Stimulated activated CD8-positive, alpha-beta memory T cell treated with anti-CD3 and anti-CD28 coated beads, Interleukin-12 subunit alpha, Interleukin-12 subunit beta, amount 100 ng/mL, for 1 hour (primary cell): ENCODE measurements at regions not wholly inside any gene's neighbourhood (a gene's known extent, or its start where the extent isn't known, plus 50 kb on each side); places are given as distances from the start of the nearest gene placed in this dataset.
"Not testable (repeated sequence)": the region's sequence is repeated elsewhere in the genome, so short reads cannot be mapped to it uniquely, and the experiment has no call there.

Experiments
- DNase-seq: peaks from one replicate; pipeline ENCODE4 v3.0.0-alpha.2; 2020; ENCODE audit warnings: low read depth

DNA sequence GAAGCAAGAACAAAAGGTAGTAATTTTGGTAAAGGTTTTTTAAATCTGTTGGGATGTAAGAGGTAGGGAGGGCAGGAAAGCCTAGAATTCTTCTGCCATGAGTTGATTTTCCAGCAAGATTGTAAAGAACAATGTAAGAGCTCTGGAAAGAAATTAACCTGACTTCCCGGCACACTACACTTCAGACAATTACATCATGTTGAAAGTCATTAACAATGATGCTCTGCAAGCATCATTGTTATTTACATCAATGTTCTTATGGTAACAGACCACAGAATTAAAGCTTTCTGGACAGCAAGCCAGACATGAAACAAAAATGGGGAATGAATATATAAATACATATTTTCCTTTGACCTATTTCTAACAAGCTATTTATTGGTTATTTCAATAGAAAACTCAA is 342.2 kb downstream of the CEP170 start:
- DNase-seq, result not testable (repeated sequence)

DNA sequence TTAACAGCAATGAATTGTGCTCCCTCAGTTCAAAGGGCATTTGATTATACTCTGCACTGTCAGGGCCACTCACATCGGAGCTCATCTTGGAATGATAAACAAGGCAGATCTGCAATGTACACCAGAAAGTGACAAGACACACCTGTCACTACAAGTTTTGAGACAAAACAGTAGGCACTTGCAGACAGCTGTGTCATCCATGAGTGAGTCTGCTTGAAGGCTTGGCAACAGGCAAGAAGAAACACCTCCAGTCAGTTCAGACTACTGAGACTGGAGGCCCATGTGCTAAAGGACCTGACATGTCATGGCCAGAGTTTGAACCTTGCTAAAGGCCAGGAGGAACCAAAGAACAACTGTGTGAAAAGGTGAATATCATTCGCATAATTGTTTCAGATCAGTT is 354.5 kb downstream of the CEP170 start:
- not testable (repeated sequence) for DNase-seq

DNA sequence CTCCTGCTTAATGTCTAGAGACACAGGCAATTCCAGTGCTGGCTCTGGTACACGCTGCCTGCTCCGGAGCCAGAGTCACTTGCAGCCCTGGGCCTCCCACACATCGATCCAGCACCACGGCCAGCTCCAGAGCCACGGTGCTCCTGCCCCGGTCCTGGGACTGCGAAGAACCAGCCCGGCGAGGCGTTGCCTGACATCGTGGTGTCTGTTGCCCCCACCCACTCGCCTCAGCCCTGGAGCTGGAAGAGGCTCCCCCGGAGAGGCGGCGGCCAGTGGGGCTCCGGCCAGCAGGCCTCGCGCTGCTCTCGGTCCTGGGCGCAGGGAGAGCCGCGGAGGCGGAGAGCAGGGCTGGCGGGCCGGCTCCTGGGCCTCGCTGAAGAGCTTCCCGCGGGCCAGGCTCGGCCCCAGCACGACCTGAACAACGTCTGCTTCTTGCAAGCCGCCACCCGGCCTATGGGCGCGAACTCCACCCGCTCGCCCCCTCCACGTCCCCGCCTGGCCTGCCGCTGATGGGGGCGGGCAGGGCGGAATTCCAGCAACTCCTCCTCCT is 364.8 kb downstream of the CEP170 start:
- no peak for DNase-seq

DNA sequence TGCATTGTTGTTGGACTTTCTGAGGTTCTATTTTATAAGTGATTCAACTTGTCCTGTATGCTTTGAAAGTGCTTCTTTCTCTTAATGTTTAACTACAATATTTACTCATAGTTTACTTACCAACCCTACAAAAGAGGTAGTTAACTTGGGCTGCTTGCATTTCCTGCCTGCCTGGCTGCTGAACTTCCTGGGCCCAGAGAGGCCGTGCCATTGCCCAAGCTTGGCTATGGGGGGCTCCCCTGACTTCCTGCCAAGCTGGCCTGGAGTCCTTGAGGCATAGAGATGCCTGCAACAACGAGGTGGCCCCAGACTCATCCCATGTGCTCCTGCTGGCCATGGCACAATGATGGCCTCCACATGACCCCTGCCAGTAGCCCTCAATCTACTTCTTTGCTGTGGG is 361.6 kb upstream of the PLD5 start:
- no peak for DNase-seq

DNA sequence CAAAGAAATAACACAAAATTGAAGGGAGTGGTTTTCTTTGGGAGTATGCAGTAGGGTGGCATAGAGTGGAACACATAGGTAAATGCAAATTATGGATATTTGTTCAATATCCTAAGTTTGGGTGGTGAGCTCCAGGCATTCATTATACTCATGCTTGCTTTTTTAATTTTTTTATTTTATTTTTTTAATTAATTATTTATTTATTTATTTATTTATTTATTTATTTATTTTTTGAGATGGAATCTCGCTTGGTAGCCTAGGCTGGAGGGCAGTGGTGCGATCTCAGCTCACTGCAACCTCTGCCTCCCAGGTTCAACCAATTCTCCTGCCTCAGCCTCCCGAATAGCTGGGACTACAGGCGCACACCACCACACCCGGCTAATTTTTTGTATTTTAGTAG is 355.5 kb upstream of the PLD5 start:
- not testable (repeated sequence) for DNase-seq

DNA sequence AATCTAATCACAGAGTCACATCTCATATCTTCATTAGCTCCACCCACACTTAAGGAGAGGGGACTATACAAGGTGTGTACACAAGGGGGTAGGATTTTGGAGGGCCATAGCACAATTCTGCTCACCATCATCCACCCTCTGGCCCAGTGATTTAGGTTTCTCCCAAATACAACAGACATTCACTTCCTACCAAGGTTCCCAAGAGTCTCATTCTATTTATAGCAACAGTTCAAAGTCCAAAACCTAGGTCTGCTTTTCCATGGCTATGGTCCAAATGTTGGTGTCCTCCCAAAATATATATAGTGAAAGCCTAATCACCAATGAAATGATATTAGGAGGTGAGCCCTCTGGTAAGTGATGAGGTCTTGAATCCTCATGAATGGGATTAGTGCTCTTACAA is 353.2 kb upstream of the PLD5 start:
- no peak for DNase-seq

DNA sequence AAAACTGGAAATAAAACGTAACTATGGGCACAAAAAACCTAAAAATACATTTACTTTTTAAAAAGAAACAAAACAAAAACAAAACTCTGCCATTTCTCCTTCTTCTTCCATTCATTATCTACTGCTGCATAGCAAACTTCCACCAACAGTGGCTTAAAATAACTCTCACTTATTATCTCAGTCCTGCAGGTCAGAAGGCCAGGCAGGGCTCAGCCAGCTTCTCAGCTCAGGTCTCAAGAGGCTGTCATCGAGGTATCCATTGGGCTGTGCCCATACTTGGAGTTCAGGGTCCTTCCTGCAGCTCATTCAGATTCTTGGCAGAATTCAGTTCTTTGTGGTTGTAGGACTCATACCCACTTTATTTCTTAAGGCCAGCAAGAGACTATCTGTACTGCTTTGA is 352.7 kb upstream of the PLD5 start:
- no peak for DNase-seq

DNA sequence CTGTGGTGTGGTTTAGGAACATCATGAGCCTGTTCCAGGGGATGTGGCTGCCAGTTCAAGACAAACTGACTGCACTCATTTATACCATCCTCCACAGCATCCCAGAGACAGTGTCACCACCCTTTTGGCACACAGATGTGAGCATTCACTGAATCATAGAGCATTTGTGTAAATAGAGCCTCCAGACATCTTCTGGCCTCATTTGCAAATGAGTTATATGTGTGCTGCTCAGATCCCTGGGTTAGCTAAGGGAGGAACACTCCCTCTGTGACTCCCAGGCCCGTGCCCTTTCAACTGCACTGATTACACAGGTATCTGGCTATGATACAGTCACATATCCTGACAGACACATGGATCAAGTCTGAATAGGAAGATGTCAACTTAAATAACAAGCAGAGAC is 351.5 kb upstream of the PLD5 start:
- no peak for DNase-seq

DNA sequence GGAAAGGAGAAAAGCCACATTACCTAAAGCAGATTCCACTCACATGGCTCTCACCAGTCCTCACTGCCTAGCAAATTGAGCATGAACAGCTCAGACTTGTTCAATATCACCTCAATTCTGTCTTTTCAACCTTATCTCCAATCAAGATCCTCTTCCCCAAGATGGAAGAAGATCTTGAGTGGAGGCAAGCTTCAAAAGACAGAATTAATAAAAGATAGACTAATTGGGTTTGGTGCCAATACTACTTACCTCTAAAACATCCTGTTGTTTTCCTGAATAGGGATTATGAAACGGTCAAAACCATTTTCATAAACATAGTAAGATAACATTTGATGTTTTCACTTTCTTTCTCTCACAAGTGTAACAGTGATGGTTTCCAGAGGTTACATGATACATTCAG is 349.2 kb upstream of the PLD5 start:
- no peak for DNase-seq

DNA sequence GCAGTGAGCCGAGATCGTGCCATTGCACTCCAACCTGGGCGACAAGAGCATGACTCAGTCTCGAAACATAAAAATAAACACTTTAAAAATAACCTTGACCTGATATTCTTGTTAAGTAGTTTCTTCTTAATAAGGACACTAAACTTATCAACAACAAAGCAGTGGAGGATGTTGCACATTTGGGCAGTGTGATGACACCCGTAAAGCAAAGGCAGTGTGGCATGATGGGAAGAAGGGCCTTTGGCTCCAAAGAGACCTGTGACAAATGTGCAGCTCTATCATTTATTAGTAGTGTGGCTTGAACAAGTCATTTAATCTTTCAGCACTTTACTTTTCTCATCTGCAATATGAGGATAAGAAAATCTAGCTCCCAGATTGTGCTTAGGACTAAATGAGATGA is 348.0 kb upstream of the PLD5 start:
- no peak for DNase-seq

DNA sequence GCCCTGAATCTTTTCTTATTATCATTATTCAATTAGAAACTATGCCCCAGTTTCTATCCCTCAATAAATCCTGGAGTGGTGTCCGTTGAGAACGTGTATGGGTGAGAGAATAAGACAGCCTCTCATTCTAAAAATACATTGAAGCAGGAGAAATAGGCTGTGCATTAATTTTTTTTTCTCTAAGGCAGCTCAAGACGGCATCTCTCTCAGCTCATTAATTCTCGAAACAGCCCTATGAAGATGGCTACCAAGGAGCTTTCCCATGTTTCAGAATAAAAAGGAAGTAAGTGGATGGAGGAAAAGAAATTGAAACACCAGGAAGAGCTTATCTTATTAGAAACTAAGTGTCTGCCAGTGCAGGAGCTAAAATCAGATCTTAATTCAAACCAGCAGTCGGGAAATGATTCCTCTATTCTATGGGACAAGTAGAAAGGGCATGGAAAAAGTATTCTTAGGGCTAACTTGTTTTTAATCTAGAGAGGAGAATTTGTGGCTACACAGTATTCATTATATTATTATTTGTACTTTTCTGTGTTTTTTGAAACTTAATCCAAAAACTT is 347.1 kb upstream of the PLD5 start:
- DNase-seq, result no peak

DNA sequence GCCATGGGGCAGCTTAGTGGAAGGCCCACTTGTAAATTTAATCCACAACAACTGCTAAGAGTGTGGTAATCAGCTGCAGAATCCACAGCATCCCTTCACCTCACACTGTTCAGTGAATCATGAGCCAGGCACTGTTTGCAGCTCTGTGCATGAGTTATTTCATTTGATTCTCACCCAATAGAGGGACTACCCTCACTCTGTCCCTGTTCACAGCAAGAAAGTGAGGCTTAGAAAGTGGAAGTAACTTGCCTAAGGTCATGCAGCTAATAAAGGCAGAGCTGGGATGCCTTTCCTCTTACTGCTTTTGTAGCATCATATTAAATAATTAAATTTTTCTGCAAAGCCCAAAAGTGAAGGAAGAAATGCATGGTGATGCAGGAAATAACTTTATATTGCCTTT is 346.5 kb upstream of the PLD5 start:
- no peak for DNase-seq

DNA sequence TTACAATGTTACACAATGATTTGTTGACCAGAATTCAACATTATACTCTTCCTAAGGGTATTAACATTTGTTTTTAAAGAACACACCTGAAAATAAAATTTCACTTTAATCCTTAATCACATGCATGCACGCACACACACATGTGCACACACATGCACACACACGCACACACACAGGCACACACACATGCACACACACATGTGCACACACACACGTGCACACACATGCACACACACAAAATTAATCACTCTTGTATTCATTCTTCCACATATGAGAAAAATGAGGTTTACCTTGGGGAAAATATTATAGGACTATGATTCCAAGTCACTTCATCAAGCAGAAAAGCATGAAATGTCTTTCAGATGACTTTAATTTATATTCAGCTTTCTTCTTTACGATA is 331.8 kb upstream of the PLD5 start:
- DNase-seq, result no peak

DNA sequence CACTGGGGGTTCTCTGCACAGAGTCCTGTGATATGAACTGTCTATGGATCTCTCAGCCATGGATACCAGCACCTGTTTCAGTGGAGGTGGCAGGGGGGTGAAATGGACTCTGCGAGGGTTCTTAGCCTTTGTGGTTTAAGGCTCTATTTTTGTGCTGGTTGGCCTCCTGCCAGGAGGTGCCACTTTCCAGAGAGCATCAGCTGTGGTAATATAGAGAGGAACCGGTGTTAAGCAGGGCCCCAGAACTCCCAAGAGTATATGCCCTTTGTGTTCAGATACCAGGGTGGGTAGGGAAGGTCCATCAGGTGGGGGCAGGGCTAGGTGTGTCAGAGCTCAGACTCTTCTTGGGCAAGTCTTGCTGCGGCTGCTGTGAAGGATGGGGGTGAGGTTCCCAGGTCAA is 330.0 kb upstream of the PLD5 start:
- DNase-seq, result no peak

DNA sequence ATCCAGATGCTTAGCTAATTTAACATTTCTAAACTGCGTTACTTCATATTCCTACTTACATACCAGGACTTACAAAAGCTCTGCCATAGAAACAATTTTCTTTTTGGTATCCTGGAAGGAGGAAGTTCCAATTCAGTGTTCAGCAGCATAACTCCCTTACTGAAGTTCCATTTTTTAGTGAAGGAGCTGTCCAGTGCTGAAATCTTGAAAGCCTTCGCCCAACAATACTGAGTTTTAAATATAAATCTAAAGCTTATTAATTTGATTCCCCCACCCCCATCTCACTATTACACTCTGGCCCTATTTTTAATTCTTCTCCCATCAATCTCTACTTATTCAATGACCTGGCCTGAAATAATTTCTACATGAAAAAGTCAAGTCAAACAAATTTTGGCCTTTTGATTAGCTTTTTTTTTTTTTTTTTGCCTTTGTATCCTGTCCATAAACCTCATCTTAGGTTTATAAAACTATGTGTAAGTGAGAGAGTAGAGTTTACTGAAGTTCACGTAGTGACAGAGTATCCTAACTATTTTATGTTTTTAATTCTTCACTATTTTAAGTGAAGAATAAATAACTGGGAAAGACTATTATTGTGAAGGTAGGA is 323.0 kb upstream of the PLD5 start:
- DNase-seq, result no peak

DNA sequence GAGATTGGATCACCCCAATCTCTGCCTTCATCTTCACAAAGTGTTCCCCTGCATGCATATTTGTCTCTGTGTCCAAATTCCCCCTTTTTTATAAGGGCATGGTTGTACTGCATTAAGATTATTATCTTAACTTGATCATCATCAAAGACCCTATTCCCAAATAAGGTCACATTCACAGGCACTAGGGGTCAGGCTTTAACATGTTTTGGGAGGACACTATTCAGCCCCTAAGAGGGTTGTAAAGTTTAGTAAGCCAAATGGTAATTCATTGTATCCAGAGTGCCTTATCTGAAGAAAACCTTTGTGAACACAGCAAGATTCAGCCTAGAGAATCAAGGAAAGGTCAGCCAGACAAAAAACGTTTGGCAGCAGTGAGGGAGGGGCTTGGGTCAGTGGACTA is 317.6 kb upstream of the PLD5 start:
- DNase-seq, result no peak

DNA sequence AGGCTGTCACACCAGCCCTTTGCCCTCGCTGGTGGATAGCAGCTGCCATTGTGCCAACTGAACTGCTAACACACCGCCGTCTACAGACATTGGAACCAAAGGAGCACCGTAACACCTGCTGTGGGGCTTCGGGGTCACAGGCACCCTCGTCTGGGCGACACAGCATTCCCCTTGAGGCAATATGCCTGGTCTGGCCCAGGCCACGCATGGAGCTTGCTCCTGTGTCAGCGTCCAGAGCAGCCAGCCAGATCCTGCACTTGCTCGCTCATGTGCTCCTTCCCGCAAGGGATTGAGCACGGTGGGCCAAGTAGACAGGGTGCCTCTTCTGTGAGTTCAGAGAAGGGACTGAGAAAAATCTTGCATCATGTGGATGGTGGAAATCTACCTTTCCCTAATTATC is 314.6 kb upstream of the PLD5 start:
- no peak for DNase-seq

DNA sequence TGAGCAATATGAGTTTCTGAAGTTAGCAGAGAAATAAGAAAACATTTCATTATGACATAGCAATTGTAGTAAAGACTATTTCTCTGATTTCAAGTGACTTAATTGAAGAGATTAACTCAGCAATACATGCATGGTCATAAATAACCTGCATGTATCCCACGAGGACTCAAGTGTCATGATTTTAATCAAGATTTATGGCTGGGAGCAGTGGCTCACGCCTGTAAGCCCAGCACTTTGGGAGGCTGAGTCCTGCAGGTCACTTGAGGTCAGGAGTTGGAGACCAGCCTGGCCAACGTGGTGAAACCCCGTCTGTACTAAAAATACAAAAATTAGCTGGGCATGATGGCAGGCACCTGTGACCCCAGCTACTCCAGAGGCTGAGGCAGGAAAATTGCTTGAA is 311.9 kb upstream of the PLD5 start:
- no peak for DNase-seq

DNA sequence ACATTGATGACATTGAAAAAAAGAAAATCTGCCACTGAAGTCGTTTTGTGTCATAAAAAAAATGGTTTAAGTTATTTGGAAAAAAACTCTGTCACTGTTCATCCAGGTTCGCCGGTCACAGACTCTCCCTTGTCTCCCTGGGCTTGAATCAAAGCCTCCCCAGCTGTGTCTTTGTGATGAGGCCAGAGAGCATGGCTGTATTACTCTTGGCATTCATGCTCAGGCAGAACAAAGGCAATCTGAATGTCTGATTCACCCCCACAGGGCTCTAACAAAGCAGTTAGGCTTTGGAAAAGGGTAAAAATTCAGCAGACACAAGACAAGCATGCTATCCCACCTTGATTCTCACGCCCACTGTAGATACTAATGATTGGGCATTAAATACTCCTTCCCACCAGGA is 304.3 kb upstream of the PLD5 start:
- DNase-seq, result no peak

DNA sequence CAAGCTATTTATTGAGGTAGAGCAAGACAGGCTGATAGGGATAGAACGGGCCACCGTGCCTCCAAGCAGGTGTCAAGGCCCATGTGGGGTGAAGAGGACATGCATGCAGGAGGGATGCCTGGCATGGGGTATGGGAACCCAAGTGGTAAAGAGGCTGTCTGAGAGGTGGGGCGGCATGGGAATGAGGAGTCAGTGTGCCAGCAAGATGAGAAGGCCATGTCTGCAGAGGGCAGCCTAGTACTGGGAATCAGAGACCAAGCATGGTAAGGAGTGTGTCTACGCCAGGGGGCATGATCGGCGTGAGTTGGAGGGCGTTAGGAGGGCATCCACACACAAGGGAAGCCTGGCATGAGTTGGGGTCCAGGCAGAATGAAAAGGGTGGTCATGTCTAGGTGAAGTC is 303.7 kb upstream of the PLD5 start:
- no peak for DNase-seq

DNA sequence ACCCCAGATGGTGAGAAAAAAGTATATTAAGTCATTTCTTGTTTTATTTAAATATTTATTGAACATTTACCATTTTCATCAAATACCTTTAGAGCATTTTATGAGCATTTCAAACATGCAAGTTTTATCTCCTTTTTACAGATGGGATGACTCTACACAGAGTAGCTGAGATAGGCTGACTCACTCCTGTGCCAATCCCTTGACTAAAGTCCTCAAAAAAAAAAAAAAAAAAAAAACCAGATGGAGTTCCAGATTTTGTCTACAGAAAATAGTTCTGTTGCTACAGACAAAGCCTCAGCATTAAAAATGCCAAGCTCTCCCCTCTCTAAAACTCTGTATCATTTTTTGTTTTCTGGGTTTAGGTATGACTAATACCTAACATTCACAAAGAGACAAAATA is 303.0 kb upstream of the PLD5 start:
- no peak for DNase-seq

DNA sequence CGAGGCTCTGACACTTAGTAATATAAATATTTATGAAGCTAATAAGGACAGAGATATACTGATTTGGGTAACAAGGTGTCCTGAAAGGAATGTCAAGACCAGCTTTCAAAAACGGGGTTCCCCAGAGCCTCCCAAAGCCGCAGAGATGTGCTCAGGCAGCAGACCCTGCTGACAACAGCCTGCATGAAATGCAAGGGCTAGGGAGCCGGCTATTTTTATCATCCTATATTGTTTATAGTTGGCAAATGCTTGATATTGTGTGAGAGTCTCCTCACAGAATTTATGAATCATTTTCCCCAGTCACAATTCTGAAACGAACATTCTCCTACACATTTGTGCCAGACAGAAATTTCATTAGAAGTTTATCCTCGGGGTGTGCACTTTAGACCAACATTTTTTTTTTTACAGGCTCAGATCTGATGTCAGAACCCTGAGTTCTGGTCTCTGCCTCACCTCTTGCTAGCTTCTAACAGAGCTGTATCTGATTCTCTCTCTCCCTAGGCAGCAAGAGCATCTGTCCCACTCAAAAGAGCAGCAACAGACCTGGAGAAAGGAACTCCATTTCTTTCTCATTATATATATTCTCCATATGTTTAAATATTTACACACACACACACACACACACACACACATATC is 302.3 kb upstream of the PLD5 start:
- no peak for DNase-seq

DNA sequence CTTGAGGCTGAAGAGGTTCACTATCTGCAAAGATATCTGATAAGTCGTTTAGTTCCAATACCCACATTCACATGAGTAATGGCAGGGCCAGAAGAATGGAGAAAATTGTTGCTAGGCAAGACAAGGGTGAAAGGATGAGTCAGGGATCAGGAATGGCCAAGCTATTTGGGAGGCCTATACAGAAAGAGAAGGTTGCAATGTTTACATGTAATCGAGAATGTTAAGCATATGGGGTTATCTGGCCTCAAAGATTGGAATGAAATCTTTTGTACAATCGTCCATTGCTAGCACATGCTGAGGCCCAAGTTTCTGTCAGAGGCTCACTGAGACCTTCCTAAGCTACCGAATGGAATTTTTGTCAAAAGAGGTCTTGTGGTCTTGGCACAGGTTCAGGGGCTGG is 299.9 kb upstream of the PLD5 start:
- no peak for DNase-seq
